HG03439 (cell line): ENCODE measurements at regions not wholly inside any gene's neighbourhood (a gene's known extent, or its start where the extent isn't known, plus 50 kb on each side); places are given as distances from the start of the nearest gene placed in this dataset.
"Not testable (repeated sequence)": the region's sequence is repeated elsewhere in the genome, so short reads cannot be mapped to it uniquely, and the experiment has no call there.

Experiments used
- ATAC-seq: cut with Tn5 transposase; IDR thresholded peaks from one replicate; pipeline ENCODE4 v1.9.1; 2021; ENCODE audit warnings: mild to moderate bottlenecking, moderate library complexity; ENCODE audit not compliant: unreplicated experiment

GRCh38 chr7:96770758-96771157 lies 61.1 kb upstream of the SEM1 start:
- ATAC-seq: no peak

GRCh38 chr7:96772139-96772694 lies 62.6 kb upstream of the SEM1 start:
- no peak for ATAC-seq

GRCh38 chr7:96773483-96773882 lies 63.8 kb upstream of the SEM1 start:
- ATAC-seq: no peak

- ATAC-seq: no peak
Measured at GRCh38 chr7:96774358-96774757, 64.7 kb upstream of the SEM1 start.

- ATAC-seq: no peak
Measured at GRCh38 chr7:96775046-96775445, 65.4 kb upstream of the SEM1 start.

GRCh38 chr7:96778263-96778662 lies 68.6 kb upstream of the SEM1 start:
- no peak for ATAC-seq

- no peak for ATAC-seq
Measured at GRCh38 chr7:96781919-96782318, 72.3 kb upstream of the SEM1 start.

- ATAC-seq: not testable (repeated sequence)
Measured at GRCh38 chr7:96782686-96783298, 73.1 kb upstream of the SEM1 start.

- no peak for ATAC-seq
Measured at GRCh38 chr7:96784597-96784996, 75.0 kb upstream of the SEM1 start.

GRCh38 chr7:96786261-96786997 lies 76.8 kb upstream of the SEM1 start:
- ATAC-seq: no peak

GRCh38 chr7:96786998-96787395 lies 77.4 kb upstream of the SEM1 start:
- no peak for ATAC-seq

GRCh38 chr7:96789914-96790313 lies 80.3 kb upstream of the SEM1 start:
- no peak for ATAC-seq

GRCh38 chr7:96792115-96792514 lies 82.5 kb upstream of the SEM1 start:
- ATAC-seq: no peak

GRCh38 chr7:96794063-96794462 lies 84.4 kb upstream of the SEM1 start:
- ATAC-seq: no peak

GRCh38 chr7:96800122-96800521 lies 90.5 kb upstream of the SEM1 start:
- no peak for ATAC-seq

GRCh38 chr7:96800824-96801223 lies 91.2 kb upstream of the SEM1 start:
- ATAC-seq: no peak

- ATAC-seq: no peak
Measured at GRCh38 chr7:96819111-96819700, 109.6 kb upstream of the SEM1 start.

GRCh38 chr7:96821131-96821530 lies 111.5 kb upstream of the SEM1 start:
- not testable (repeated sequence) for ATAC-seq

- no peak for ATAC-seq
Measured at GRCh38 chr7:96822824-96823223, 113.2 kb upstream of the SEM1 start.

GRCh38 chr7:96823274-96823673 lies 113.6 kb upstream of the SEM1 start:
- no peak for ATAC-seq

- ATAC-seq: no peak
Measured at GRCh38 chr7:96824686-96825085, 115.0 kb upstream of the SEM1 start.

- ATAC-seq: no peak
Measured at GRCh38 chr7:96825285-96825684, 115.6 kb upstream of the SEM1 start.
